Activated CD8-positive, alpha-beta T cell treated with anti-CD3 and anti-CD28 coated beads for 36 hours (primary cell): ENCODE measurements at regions not wholly inside any gene's neighbourhood (a gene's known extent, or its start where the extent isn't known, plus 50 kb on each side); places are given as distances from the start of the nearest gene placed in this dataset.

Experiments used
- ATAC-seq: fragments of 200-7000 bp; cut with Tn5 transposase; one replicate; pipeline ENCODE4 v1.10.0; 2021; ENCODE audit warnings: mild to moderate bottlenecking, moderate library complexity
- CTCF ChIA-PET: fragments of 350-600 bp; sonication (Branson Sonifier 250); formaldehyde crosslinking; loops from one replicate; lab custom pipeline; 2021; ENCODE audit warnings: antibody characterized with exemption; lab: Charles Lee
- POLR2A ChIA-PET: fragments of 350-600 bp; sonication (Branson Sonifier 250); formaldehyde crosslinking; loops from one replicate; lab custom pipeline; 2021; ENCODE audit warnings: antibody characterized with exemption; lab: Charles Lee
- DNase-seq: peaks from one replicate; pipeline ENCODE4 v3.0.0-alpha.2; 2020
- H3K27ac Mint-ChIP-seq: one replicate; pipeline ENCODE4 v1.8.0; 2021; ENCODE audit warnings: mild to moderate bottlenecking, mixed read lengths
- H3K27me3 Mint-ChIP-seq: one replicate; pipeline ENCODE4 v1.8.0; 2021; ENCODE audit warnings: mixed read lengths
- H3K36me3 Mint-ChIP-seq: one replicate; pipeline ENCODE4 v1.8.0; 2021; ENCODE audit warnings: low read depth, mixed read lengths
- H3K4me1 Mint-ChIP-seq: one replicate; pipeline ENCODE4 v1.8.0; 2021; ENCODE audit warnings: low read depth, mixed read lengths
- H3K4me3 Mint-ChIP-seq: one replicate; pipeline ENCODE4 v1.8.0; 2021; ENCODE audit warnings: mild to moderate bottlenecking, moderate library complexity, mixed read lengths
- H3K9me3 Mint-ChIP-seq: one replicate; pipeline ENCODE4 v1.8.0; 2021; ENCODE audit warnings: mixed read lengths
- CTCF ChIP-seq: fragments of 200-600 bp; IDR thresholded peaks from one replicate; pipeline ENCODE4 v1.8.0; 2022; ENCODE audit warnings: antibody characterized with exemption, mild to moderate bottlenecking
- intact Hi-C: fragments of 100-400 bp; cut with micrococcal nuclease; formaldehyde crosslinking; loops from one replicate; pipeline ENCODE4 v1.10.0; 2022

- Mint-ChIP-seq H3K27me3 (no peaks in the 10 kb centered on the region), H3K27ac (no peak overlapping the region), H3K4me3 (no peak overlapping the region), H3K9me3 (no peaks in the 10 kb centered on the region), H3K36me3 (no peaks in the 10 kb centered on the region), H3K4me1 (no peaks in the 10 kb centered on the region)
- POLR2A ChIA-PET = no interaction called here
- DNase-seq = no peak
- intact Hi-C loops = no loop called here
- no peak for TF ChIP-seq CTCF
- no peak for ATAC-seq
- CTCF ChIA-PET = interaction anchor here (2.4 kb wide), 1 partner anchor 16 kb away, joined by 10 read pairs; no protein-coding TSS in a partner anchor
Observed at GRCh38 chr18:45228796-45229388, 386.4 kb upstream of the SLC14A2 start.

- H3K27me3 Mint-ChIP-seq = no peaks in the 10 kb centered on the region
Observed at GRCh38 chr18:45231617-45232016, 383.7 kb upstream of the SLC14A2 start.

GRCh38 chr18:45232061-45232460, 383.2 kb upstream of the SLC14A2 start:
- no peaks in the 10 kb centered on the region for H3K4me1 Mint-ChIP-seq
- no peaks in the 10 kb centered on the region for H3K27me3 Mint-ChIP-seq
- H3K27ac Mint-ChIP-seq = no peak overlapping the region
- no peaks in the 10 kb centered on the region for H3K36me3 Mint-ChIP-seq
- ATAC-seq (no peak), DNase-seq (no peak)
- intact Hi-C loops = no loop called here
- ChIA-PET POLR2A (no interaction called here), CTCF (interaction anchor here (1.8 kb wide), 1 partner anchor 19 kb away, joined by 7 read pairs; no protein-coding TSS in a partner anchor)
- H3K4me3 Mint-ChIP-seq = no peak overlapping the region
- no peak for TF ChIP-seq CTCF
- no peaks in the 10 kb centered on the region for H3K9me3 Mint-ChIP-seq

More at GRCh38 chr18:45231617-45232016, 383.7 kb upstream of the SLC14A2 start:
- Mint-ChIP-seq H3K9me3 (no peaks in the 10 kb centered on the region), H3K4me1 (no peaks in the 10 kb centered on the region), H3K4me3 (no peak overlapping the region), H3K36me3 (no peaks in the 10 kb centered on the region), H3K27ac (no peak overlapping the region)
- ChIA-PET CTCF (interaction anchor here (1.8 kb wide), 1 partner anchor 19 kb away, joined by 7 read pairs; no protein-coding TSS in a partner anchor), POLR2A (no interaction called here)
- DNase-seq = no peak
- no peak for ATAC-seq
- intact Hi-C loops = no loop called here
- TF ChIP-seq CTCF = no peak

GRCh38 chr18:45236676-45237075, 378.6 kb upstream of the SLC14A2 start:
- Mint-ChIP-seq H3K27ac (no peak overlapping the region), H3K4me3 (no peak overlapping the region), H3K27me3 (no peaks in the 10 kb centered on the region), H3K36me3 (no peaks in the 10 kb centered on the region), H3K4me1 (no peaks in the 10 kb centered on the region), H3K9me3 (no peaks in the 10 kb centered on the region)
- intact Hi-C loops = no loop called here
- no peak for TF ChIP-seq CTCF
- POLR2A ChIA-PET = no interaction called here
- no peak for ATAC-seq
- CTCF ChIA-PET = no interaction called here
- no peak for DNase-seq

- Mint-ChIP-seq H3K36me3 (no peaks in the 10 kb centered on the region), H3K9me3 (no peaks in the 10 kb centered on the region), H3K27me3 (no peaks in the 10 kb centered on the region), H3K4me1 (no peaks in the 10 kb centered on the region), H3K27ac (no peak overlapping the region), H3K4me3 (no peak overlapping the region)
- ChIA-PET CTCF (no interaction called here), POLR2A (no interaction called here)
- DNase-seq = no peak
- no peak for ATAC-seq
- no peak for TF ChIP-seq CTCF
- intact Hi-C loops = no loop called here
Observed at GRCh38 chr18:45237343-45238098, 377.8 kb upstream of the SLC14A2 start.
